SH-SY5Y (cell line): ENCODE measurements at regions not wholly inside any gene's neighbourhood (a gene's known extent, or its start where the extent isn't known, plus 50 kb on each side); places are given as distances from the start of the nearest gene placed in this dataset.

Source experiments
- GATA2 ChIP-seq: IDR thresholded peaks from 2 replicates; pipeline ENCODE4 v1.6.1; 2011; ENCODE audit warnings: mild to moderate bottlenecking, low read depth, low read length
- GATA3 ChIP-seq: IDR thresholded peaks from 2 replicates; pipeline ENCODE4 v1.6.1; 2011; ENCODE audit warnings: low read depth, mild to moderate bottlenecking, low read length, moderate library complexity

- TF ChIP-seq GATA3 (no peak), GATA2 (no peak)
These were observed 624.4 kb downstream of the TECRL start for GRCh38 chr4:63784822-63785221.
